ENCODE measurements at regions not wholly inside any gene's neighbourhood (a gene's known extent, or its start where the extent isn't known, plus 50 kb on each side); places are given as distances from the start of the nearest gene placed in this dataset.

DNA sequence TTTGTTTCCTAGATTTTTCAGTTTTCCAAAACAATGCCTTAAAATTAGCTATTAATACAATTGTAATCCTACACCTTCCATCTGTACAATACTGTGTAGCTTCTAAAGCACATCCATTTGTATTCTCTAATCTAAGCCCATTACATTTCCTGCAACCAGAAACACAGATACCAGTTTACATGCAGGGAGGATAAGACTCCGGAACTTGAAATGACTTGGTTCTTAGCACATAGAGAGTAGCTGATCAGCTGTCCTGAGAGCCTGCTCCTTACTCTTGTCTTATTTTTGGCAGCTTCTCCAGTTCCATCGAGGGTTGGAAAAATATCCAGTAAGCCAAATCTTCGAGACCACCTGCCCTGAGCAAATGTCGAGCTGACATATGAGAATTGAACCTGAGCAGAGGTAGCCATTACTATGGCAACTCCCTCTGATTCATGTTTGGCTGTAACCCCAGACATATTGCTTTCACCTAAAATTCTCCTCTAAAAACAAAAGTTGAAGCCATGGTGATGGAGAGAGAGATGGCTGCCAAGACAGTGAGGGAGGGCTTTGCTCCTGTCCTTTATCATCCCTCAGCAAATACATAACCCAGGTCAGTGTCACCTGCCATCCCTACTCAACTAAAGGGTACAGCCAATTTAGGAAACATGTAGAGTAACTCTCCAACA is 542.8 kb downstream of the IRS1 start:
- TF ChIP-seq, protein P1, sequence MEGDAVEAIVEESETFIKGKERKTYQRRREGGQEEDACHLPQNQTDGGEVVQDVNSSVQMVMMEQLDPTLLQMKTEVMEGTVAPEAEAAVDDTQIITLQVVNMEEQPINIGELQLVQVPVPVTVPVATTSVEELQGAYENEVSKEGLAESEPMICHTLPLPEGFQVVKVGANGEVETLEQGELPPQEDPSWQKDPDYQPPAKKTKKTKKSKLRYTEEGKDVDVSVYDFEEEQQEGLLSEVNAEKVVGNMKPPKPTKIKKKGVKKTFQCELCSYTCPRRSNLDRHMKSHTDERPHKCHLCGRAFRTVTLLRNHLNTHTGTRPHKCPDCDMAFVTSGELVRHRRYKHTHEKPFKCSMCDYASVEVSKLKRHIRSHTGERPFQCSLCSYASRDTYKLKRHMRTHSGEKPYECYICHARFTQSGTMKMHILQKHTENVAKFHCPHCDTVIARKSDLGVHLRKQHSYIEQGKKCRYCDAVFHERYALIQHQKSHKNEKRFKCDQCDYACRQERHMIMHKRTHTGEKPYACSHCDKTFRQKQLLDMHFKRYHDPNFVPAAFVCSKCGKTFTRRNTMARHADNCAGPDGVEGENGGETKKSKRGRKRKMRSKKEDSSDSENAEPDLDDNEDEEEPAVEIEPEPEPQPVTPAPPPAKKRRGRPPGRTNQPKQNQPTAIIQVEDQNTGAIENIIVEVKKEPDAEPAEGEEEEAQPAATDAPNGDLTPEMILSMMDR (IDR thresholded peaks at IDR 0.05) = no peak
- no peak overlapping the region for H3K4me3 ChIP-seq (ENCODE audit: low read depth in 1 of 2, low read length in 1 of 2)
- H3K9me3 ChIP-seq = no peaks in the 10 kb centered on the region
- no peaks in the 10 kb centered on the region for H3K27me3 ChIP-seq
- no peaks in the 10 kb centered on the region for H3K36me3 ChIP-seq
- H3K27ac ChIP-seq = no peak overlapping the region
- no peaks in the 10 kb centered on the region for H3K4me1 ChIP-seq (ENCODE audit: control insufficient read depth in 1 of 2, insufficient read depth in 1 of 2, low read depth in 1 of 2, low read length in 1 of 2)

GRCh38 chr2:226256237-226256636 is 543.4 kb downstream of the IRS1 start:
- H3K27me3 ChIP-seq = no peaks in the 10 kb centered on the region
- H3K36me3 ChIP-seq = no peaks in the 10 kb centered on the region
- TF ChIP-seq, protein P1 (IDR thresholded peaks at IDR 0.05) = no peak
- no peak overlapping the region for H3K27ac ChIP-seq
- no peaks in the 10 kb centered on the region for H3K9me3 ChIP-seq
- H3K4me3 ChIP-seq (ENCODE audit: low read depth in 1 of 2, low read length in 1 of 2) = no peak overlapping the region
- H3K4me1 ChIP-seq (ENCODE audit: control insufficient read depth in 1 of 2, insufficient read depth in 1 of 2, low read depth in 1 of 2, low read length in 1 of 2) = no peaks in the 10 kb centered on the region

DNA sequence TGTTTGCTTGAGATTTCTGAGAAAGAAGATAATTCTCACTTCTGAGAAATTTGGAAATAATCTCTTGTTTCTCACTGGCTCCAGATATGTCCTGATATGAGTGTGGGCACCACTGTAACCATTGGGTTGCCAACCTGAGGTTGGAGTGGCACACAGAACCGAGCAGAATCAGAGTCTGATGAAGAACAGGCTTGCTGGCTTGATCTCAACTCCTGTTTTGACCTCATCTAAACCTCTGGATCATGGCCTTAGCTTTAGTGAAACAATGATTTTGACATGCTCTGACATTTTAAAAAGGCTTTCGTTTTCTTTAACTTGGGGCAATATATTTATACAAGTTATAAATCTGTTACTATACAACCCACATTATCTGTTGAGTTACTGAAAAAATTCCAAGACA is 548.0 kb downstream of the IRS1 start:
- Histone ChIP-seq H3K9me3 (no peaks in the 10 kb centered on the region), H3K36me3 (no peaks in the 10 kb centered on the region), H3K27me3 (no peaks in the 10 kb centered on the region), H3K27ac (no peak overlapping the region), H3K4me1 (ENCODE audit: control insufficient read depth in 1 of 2, insufficient read depth in 1 of 2, low read depth in 1 of 2, low read length in 1 of 2) (no peaks in the 10 kb centered on the region), H3K4me3 (ENCODE audit: low read depth in 1 of 2, low read length in 1 of 2) (no peak overlapping the region)
- TF ChIP-seq, protein P1 (IDR thresholded peaks at IDR 0.05) = no peak

GRCh38 chr2:226247289-226248275 is 552.0 kb downstream of the IRS1 start:
- Histone ChIP-seq H3K4me1 (ENCODE audit: control insufficient read depth in 1 of 2, insufficient read depth in 1 of 2, low read depth in 1 of 2, low read length in 1 of 2) (no peaks in the 10 kb centered on the region), H3K36me3 (no peaks in the 10 kb centered on the region), H3K4me3 (ENCODE audit: low read depth in 1 of 2, low read length in 1 of 2) (no peak overlapping the region), H3K9me3 (no peaks in the 10 kb centered on the region), H3K27ac (no peak overlapping the region), H3K27me3 (no peaks in the 10 kb centered on the region)
- TF ChIP-seq, protein P1 (IDR thresholded peaks at IDR 0.05) = no peak

GRCh38 chr2:226234187-226234586 is 565.4 kb downstream of the IRS1 start:
- Histone ChIP-seq H3K27me3 (no peaks in the 10 kb centered on the region), H3K4me3 (ENCODE audit: low read depth in 1 of 2, low read length in 1 of 2) (no peak overlapping the region), H3K4me1 (ENCODE audit: control insufficient read depth in 1 of 2, insufficient read depth in 1 of 2, low read depth in 1 of 2, low read length in 1 of 2) (no peaks in the 10 kb centered on the region), H3K9me3 (no peaks in the 10 kb centered on the region), H3K36me3 (no peaks in the 10 kb centered on the region), H3K27ac (no peak overlapping the region)
- TF ChIP-seq, protein P1 (IDR thresholded peaks at IDR 0.05) = no peak

Measured in neutrophil (primary cell).